Stimulated activated CD8-positive, alpha-beta memory T cell treated with anti-CD3 and anti-CD28 coated beads, Interleukin-12 subunit alpha, Interleukin-12 subunit beta, amount 100 ng/mL, for 1 hour (primary cell): ENCODE measurements at regions not wholly inside any gene's neighbourhood (a gene's known extent, or its start where the extent isn't known, plus 50 kb on each side); places are given as distances from the start of the nearest gene placed in this dataset.
"Not testable (repeated sequence)": the region's sequence is repeated elsewhere in the genome, so short reads cannot be mapped to it uniquely, and the experiment has no call there.

Source experiments
- DNase-seq: peaks from one replicate; pipeline ENCODE4 v3.0.0-alpha.2; 2020; ENCODE audit warnings: low read depth

- no peak for DNase-seq
Observed at GRCh38 chr10:2543142-2543886, 524.0 kb upstream of the PFKP start.

- no peak for DNase-seq
Observed at GRCh38 chr10:2541176-2541575, 526.2 kb upstream of the PFKP start.

GRCh38 chr10:2529945-2530344 is 537.4 kb upstream of the PFKP start:
- no peak for DNase-seq

- no peak for DNase-seq
Observed at GRCh38 chr10:2525781-2526180, 541.6 kb upstream of the PFKP start.

GRCh38 chr10:2519139-2519538 is 548.2 kb upstream of the PFKP start:
- DNase-seq, result no peak

- DNase-seq, result no peak
Observed at GRCh38 chr10:2509081-2509531, 558.2 kb upstream of the PFKP start.

- not testable (repeated sequence) for DNase-seq
Observed at GRCh38 chr10:2501366-2501940, 565.9 kb upstream of the PFKP start.

GRCh38 chr10:2494399-2494798 is 572.9 kb upstream of the PFKP start:
- no peak for DNase-seq

GRCh38 chr10:2488446-2489005 is 578.8 kb upstream of the PFKP start:
- no peak for DNase-seq

- no peak for DNase-seq
Observed at GRCh38 chr10:2487921-2488320, 579.4 kb upstream of the PFKP start.

GRCh38 chr10:2478656-2479055 is 588.7 kb upstream of the PFKP start:
- DNase-seq, result no peak

- no peak for DNase-seq
Observed at GRCh38 chr10:2476812-2477553, 590.4 kb upstream of the PFKP start.

- no peak for DNase-seq
Observed at GRCh38 chr10:2476218-2476811, 591.0 kb upstream of the PFKP start.

- DNase-seq, result no peak
Observed at GRCh38 chr10:2475711-2476217, 591.6 kb upstream of the PFKP start.

- no peak for DNase-seq
Observed at GRCh38 chr10:2471811-2472210, 595.5 kb upstream of the PFKP start.

GRCh38 chr10:2469802-2470201 is 597.5 kb upstream of the PFKP start:
- DNase-seq, result no peak

GRCh38 chr10:2464483-2464882 is 602.9 kb upstream of the PFKP start:
- DNase-seq, result no peak

GRCh38 chr10:2463316-2463715 is 604.0 kb upstream of the PFKP start:
- DNase-seq, result no peak

- DNase-seq, result no peak
Observed at GRCh38 chr10:2462581-2462980, 604.8 kb upstream of the PFKP start.

GRCh38 chr10:2460812-2461211 is 606.5 kb upstream of the PFKP start:
- no peak for DNase-seq

- no peak for DNase-seq
Observed at GRCh38 chr10:2459713-2460112, 607.6 kb upstream of the PFKP start.

GRCh38 chr10:2456834-2457233 is 610.5 kb upstream of the PFKP start:
- DNase-seq, result no peak
